Astrocyte of the spinal cord (primary cell): ENCODE measurements at regions not wholly inside any gene's neighbourhood (a gene's known extent, or its start where the extent isn't known, plus 50 kb on each side); places are given as distances from the start of the nearest gene placed in this dataset.

Experiments
- DNase-seq: peaks from one replicate; pipeline ENCODE4 v3.0.0; 2011; ENCODE audit warnings: low read depth, low spot score
- H3K4me3 ChIP-seq: 2 replicates; pipeline ENCODE4 v1.5.1; 2011; ENCODE audit warnings: low read depth, mild to moderate bottlenecking, low read length, moderate library complexity
- CTCF ChIP-seq: IDR thresholded peaks from 2 replicates; pipeline ENCODE4 v1.5.1; 2012; ENCODE audit warnings: low read depth, mild to moderate bottlenecking, low read length, inconsistent platforms
- in situ Hi-C: cut with HindIII; loops from 2 replicates; pipeline ENCODE4 v1.10.0; 2017; ENCODE audit warnings: low sequenced_read_pairs

GRCh38 chr18:56161566-56162260 is 476.7 kb downstream of the TXNL1 start:
- DNase-seq = no peak
- TF ChIP-seq CTCF = no peak
- in situ Hi-C loops = no loop called here

GRCh38 chr18:56158676-56159075 is 479.7 kb downstream of the TXNL1 start:
- H3K4me3 ChIP-seq = no peak overlapping the region
- no peak for TF ChIP-seq CTCF
- no peak for DNase-seq
- in situ Hi-C loops = no loop called here

More at GRCh38 chr18:56161566-56162260, 476.7 kb downstream of the TXNL1 start:
- H3K4me3 ChIP-seq = no peak overlapping the region

- in situ Hi-C loops = no loop called here
- no peak for DNase-seq
- TF ChIP-seq CTCF = no peak
- no peak overlapping the region for H3K4me3 ChIP-seq
These were observed 480.9 kb downstream of the TXNL1 start for GRCh38 chr18:56157541-56157940.

GRCh38 chr18:56152551-56153310 is 485.7 kb downstream of the TXNL1 start:
- no peak for TF ChIP-seq CTCF
- DNase-seq = no peak
- in situ Hi-C loops = no loop called here
- H3K4me3 ChIP-seq = no peak overlapping the region

- in situ Hi-C loops = no loop called here
- H3K4me3 ChIP-seq = no peak overlapping the region
- peak; percentile 82 for DNase-seq
- TF ChIP-seq CTCF = no peak
These were observed 490.0 kb downstream of the TXNL1 start for GRCh38 chr18:56148373-56148772.

- in situ Hi-C loops = no loop called here
- H3K4me3 ChIP-seq = no peak overlapping the region
- DNase-seq = no peak
- TF ChIP-seq CTCF = no peak
These were observed 491.8 kb downstream of the TXNL1 start for GRCh38 chr18:56146565-56146964.
